ENCODE measurements at regions not wholly inside any gene's neighbourhood (a gene's known extent, or its start where the extent isn't known, plus 50 kb on each side); places are given as distances from the start of the nearest gene placed in this dataset.

- no peak overlapping the region for H3K4me3 ChIP-seq (replicated peaks in 1 of 2; ENCODE audit: low read depth in 1 of 2, low read length in 2 of 2)
- ChIA-PET RAD21 (ENCODE audit: low non-redundant PET in 1 of 2, low total read pairs in 2 of 2, uncharacterized antibody in 2 of 2, unreplicated experiment in 2 of 2) (no interaction called here), POLR2A (no interaction called here), CTCF (no interaction called here)
- no TSS peak for BruUV-seq (replicated peaks)
- no peak overlapping the region for H3K4me2 ChIP-seq (ENCODE audit: low read length)
- ATAC-seq, result no peak
- no peak overlapping the region for H3K9ac ChIP-seq (ENCODE audit: low read length)
- no peaks in the 10 kb centered on the region for H3K36me3 ChIP-seq (ENCODE audit: control insufficient read depth in 1 of 2, insufficient read depth in 2 of 2, low read length in 2 of 2)
- no peaks in the 10 kb centered on the region for H3K9me3 ChIP-seq (ENCODE audit: control insufficient read depth in 1 of 2, insufficient read depth in 1 of 2, low read depth in 1 of 2, low read length in 2 of 2)
- no peak for TF ChIP-seq SP1 (IDR thresholded peaks at IDR 0.05; ENCODE audit: low read depth)
- no peak for TF ChIP-seq ZFX (IDR thresholded peaks at IDR 0.05)
- no peak for TF ChIP-seq EGR1 (IDR thresholded peaks at IDR 0.05; ENCODE audit: low read depth)
- no peak for TF ChIP-seq CBX3 (IDR thresholded peaks at IDR 0.05; ENCODE audit: low read depth)
- TF ChIP-seq ATF3 (IDR thresholded peaks at IDR 0.05), result no peak
- TF ChIP-seq ZBTB33 (IDR thresholded peaks at IDR 0.05; ENCODE audit: extremely low read depth, insufficient replicate concordance, low read length), result no peak
- TF ChIP-seq EZH2 (IDR thresholded peaks at IDR 0.05), result no peak
- no peak for TF ChIP-seq POLR2A (IDR thresholded peaks at IDR 0.05; ENCODE audit: borderline replicate concordance, extremely low read depth, insufficient read depth, insufficient read length)
- no peak for TF ChIP-seq SRF (IDR thresholded peaks at IDR 0.05; ENCODE audit: low read depth)
- TF ChIP-seq POLR2AphosphoS5 (IDR thresholded peaks at IDR 0.05; ENCODE audit: low read depth, low read length), result no peak
- TF ChIP-seq YY1 (IDR thresholded peaks at IDR 0.05; ENCODE audit: extremely low read depth, insufficient replicate concordance, low read depth, low read length), result no peak
- intact Hi-C loops (cut with micrococcal nuclease), result no loop called here
- H2AFZ ChIP-seq (ENCODE audit: low read depth, low read length, poor library complexity, severe bottlenecking), result no peak overlapping the region
- no peak overlapping the region for H3K27ac ChIP-seq (ENCODE audit: low read depth, low read length)
- no peaks in the 10 kb centered on the region for H3K9me2 ChIP-seq (ENCODE audit: insufficient read depth)
- no peaks in the 10 kb centered on the region for H4K20me1 ChIP-seq (ENCODE audit: insufficient read depth)
- no peaks in the 10 kb centered on the region for H3K4me1 ChIP-seq (ENCODE audit: control insufficient read depth in 1 of 2, insufficient read depth in 2 of 2, low read length in 2 of 2)
- no peaks in the 10 kb centered on the region for H3K79me2 ChIP-seq (ENCODE audit: insufficient read depth, low read length)
- no peak for DNase-seq (ENCODE audit: low read depth, low spot score)
- no peaks in the 10 kb centered on the region for H3K27me3 ChIP-seq (ENCODE audit: insufficient read depth, low read length)
Observed at GRCh38 chr12:61934564-61934963, 325.6 kb upstream of the USP15 start.
